CD4-positive, alpha-beta T cell treated with Interleukin-17A for 1 hour (primary cell): ENCODE measurements at regions not wholly inside any gene's neighbourhood (a gene's known extent, or its start where the extent isn't known, plus 50 kb on each side); places are given as distances from the start of the nearest gene placed in this dataset.
"Not testable (repeated sequence)": the region's sequence is repeated elsewhere in the genome, so short reads cannot be mapped to it uniquely, and the experiment has no call there.

Source experiments
- DNase-seq: peaks from one replicate; pipeline ENCODE4 v3.0.0-alpha.2; 2020

GRCh38 chrX:16320765-16321355, 153.6 kb downstream of the MAGEB17 start:
- DNase-seq = no peak

- DNase-seq = no peak
Observed at GRCh38 chrX:16333453-16333852, 166.2 kb downstream of the MAGEB17 start.

- DNase-seq = no peak
Observed at GRCh38 chrX:16335181-16335580, 167.9 kb downstream of the MAGEB17 start.

- DNase-seq = no peak
Observed at GRCh38 chrX:16347968-16348670, 180.8 kb downstream of the MAGEB17 start.

GRCh38 chrX:16357902-16358301, 190.6 kb downstream of the MAGEB17 start:
- DNase-seq = no peak

- not testable (repeated sequence) for DNase-seq
Observed at GRCh38 chrX:16360056-16360455, 192.8 kb downstream of the MAGEB17 start.

- DNase-seq = no peak
Observed at GRCh38 chrX:16368696-16369095, 201.4 kb downstream of the MAGEB17 start.

GRCh38 chrX:16376056-16376455, 208.8 kb downstream of the MAGEB17 start:
- no peak for DNase-seq

GRCh38 chrX:16386126-16386525, 218.8 kb downstream of the MAGEB17 start:
- no peak for DNase-seq

GRCh38 chrX:16392597-16392996, 225.3 kb downstream of the MAGEB17 start:
- no peak for DNase-seq

- no peak for DNase-seq
Observed at GRCh38 chrX:16394290-16394689, 227.0 kb downstream of the MAGEB17 start.

GRCh38 chrX:16403808-16404207, 236.5 kb downstream of the MAGEB17 start:
- DNase-seq = no peak

- no peak for DNase-seq
Observed at GRCh38 chrX:16416588-16416987, 233.4 kb upstream of the S100G start.

- no peak for DNase-seq
Observed at GRCh38 chrX:16418650-16419049, 231.3 kb upstream of the S100G start.

GRCh38 chrX:16427668-16428067, 222.3 kb upstream of the S100G start:
- DNase-seq = no peak

- no peak for DNase-seq
Observed at GRCh38 chrX:16429406-16429805, 220.6 kb upstream of the S100G start.

- DNase-seq = no peak
Observed at GRCh38 chrX:16431266-16431665, 218.7 kb upstream of the S100G start.

- DNase-seq = no peak
Observed at GRCh38 chrX:16433021-16433420, 216.9 kb upstream of the S100G start.

GRCh38 chrX:16435399-16435986, 214.5 kb upstream of the S100G start:
- no peak for DNase-seq

- peak; percentile 56 for DNase-seq
Observed at GRCh38 chrX:16436348-16437188, 213.4 kb upstream of the S100G start.

GRCh38 chrX:16440446-16440845, 209.5 kb upstream of the S100G start:
- no peak for DNase-seq

GRCh38 chrX:16444353-16444752, 205.6 kb upstream of the S100G start:
- no peak for DNase-seq

- peak; percentile 46 for DNase-seq
Observed at GRCh38 chrX:16445166-16445752, 204.7 kb upstream of the S100G start.
